HEK293 (cell line): ENCODE measurements at regions not wholly inside any gene's neighbourhood (a gene's known extent, or its start where the extent isn't known, plus 50 kb on each side); places are given as distances from the start of the nearest gene placed in this dataset.

Experiments
- SETDB1 ChIP-seq: IDR thresholded peaks from one replicate; pipeline ENCODE4 v1.6.1; 2017; ENCODE audit warnings: mild to moderate bottlenecking, low read length, moderate library complexity, mixed read lengths; ENCODE audit not compliant: insufficient read length
- TF ChIP-seq, protein P1 (sequence below): fragments of 450-650 bp; formaldehyde crosslinking; IDR thresholded peaks from 2 replicates; pipeline ENCODE4 v1.5.1; 2016; ENCODE audit warnings: missing biosample characterization, missing genetic modification characterization

DNA sequence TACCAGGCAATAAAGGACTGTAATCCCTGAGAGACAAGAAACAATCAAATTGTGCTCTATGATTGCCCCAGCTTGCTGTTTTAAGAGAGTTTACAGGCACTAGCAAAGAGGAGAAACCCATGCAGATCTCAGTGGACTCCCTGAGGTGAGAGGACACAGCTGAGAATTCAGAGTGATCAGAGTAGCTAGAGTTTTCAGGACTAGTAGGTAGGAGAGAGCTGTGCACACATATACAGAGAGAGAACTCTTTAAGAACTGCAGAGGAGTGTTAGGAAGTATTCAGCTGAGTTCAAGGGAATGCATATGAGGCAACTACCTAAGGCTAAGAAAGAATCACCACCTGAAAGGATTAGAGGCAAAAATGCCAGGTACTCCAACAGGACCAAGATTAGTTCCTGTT, 904.8 kb downstream of the CDH8 start:
- TF ChIP-seq, protein P1, sequence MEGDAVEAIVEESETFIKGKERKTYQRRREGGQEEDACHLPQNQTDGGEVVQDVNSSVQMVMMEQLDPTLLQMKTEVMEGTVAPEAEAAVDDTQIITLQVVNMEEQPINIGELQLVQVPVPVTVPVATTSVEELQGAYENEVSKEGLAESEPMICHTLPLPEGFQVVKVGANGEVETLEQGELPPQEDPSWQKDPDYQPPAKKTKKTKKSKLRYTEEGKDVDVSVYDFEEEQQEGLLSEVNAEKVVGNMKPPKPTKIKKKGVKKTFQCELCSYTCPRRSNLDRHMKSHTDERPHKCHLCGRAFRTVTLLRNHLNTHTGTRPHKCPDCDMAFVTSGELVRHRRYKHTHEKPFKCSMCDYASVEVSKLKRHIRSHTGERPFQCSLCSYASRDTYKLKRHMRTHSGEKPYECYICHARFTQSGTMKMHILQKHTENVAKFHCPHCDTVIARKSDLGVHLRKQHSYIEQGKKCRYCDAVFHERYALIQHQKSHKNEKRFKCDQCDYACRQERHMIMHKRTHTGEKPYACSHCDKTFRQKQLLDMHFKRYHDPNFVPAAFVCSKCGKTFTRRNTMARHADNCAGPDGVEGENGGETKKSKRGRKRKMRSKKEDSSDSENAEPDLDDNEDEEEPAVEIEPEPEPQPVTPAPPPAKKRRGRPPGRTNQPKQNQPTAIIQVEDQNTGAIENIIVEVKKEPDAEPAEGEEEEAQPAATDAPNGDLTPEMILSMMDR (tag by site-specific recombination): no peak
- TF ChIP-seq SETDB1: no peak
